Body of pancreas (tissue), 4 donors: ENCODE measurements at regions not wholly inside any gene's neighbourhood (a gene's known extent, or its start where the extent isn't known, plus 50 kb on each side); places are given as distances from the start of the nearest gene placed in this dataset.

Source experiments
- CTCF ChIP-seq, 7 experiments: fragments of 450-650 bp in 4 of 7; fragments of 200-600 bp in 3 of 7; sonication (generic) in 3 of 7; IDR thresholded peaks; one replicate each; pipeline ENCODE4 v1.5.1; 2016 to 2019; ENCODE audit warnings: antibody characterized with exemption in 7 of 7
- POLR2A ChIP-seq, 3 donors: fragments of 450-650 bp; IDR thresholded peaks; one replicate each; pipeline ENCODE4 v1.6.1; 2016; ENCODE audit warnings: antibody characterized with exemption in 3 of 3, mild to moderate bottlenecking in 2 of 3

DNA sequence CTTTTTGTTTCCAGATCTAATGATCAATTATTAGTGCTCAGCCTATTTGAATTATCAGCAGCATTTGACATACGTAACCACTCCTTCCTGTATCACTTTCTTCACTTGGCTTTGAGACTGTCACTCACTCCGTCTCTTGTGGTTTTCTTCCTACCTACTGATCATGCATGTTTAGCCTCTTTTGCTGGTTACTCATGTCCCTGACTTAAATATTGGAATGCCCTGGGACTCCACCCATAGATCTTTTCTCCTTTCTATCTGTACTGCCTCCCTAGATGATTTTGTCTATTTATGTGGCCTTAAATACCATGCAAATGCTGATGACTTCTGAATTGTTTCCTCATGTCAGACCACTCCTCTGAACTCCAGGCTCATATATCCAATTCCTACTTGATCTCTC is 57.7 kb upstream of the PDE4B start:
- TF ChIP-seq CTCF (IDR thresholded peaks at IDR 0.05) (no peak), POLR2A (IDR thresholded peaks at IDR 0.05) (no peak)
